ENCODE measurements at regions not wholly inside any gene's neighbourhood (a gene's known extent, or its start where the extent isn't known, plus 50 kb on each side); places are given as distances from the start of the nearest gene placed in this dataset.

DNA sequence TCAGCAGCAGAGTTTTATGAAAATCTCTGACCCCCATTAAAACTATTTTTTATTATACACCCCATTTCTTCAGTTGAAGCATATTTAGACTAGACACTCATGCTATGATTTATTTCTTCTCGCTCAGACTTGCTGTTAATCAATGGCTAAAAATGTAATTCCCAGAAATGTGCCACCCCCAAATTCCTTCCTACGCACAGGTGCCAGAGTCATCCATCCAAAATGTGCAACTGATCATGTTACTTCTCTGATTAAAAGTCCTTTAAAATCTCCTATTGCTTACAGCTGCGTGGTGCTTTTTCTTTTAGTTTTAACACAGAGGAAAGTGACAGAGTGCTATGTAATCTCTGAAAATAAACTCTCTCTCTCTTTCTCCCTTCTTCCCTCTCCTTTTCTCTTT, 954.4 kb downstream of the NCAM2 start:
- TF ChIP-seq EP300 (IDR thresholded peaks at IDR 0.05; ENCODE audit: borderline replicate concordance in 1 of 2, low read depth in 1 of 2, low read length in 1 of 2) (no peak), GABPA (IDR thresholded peaks at IDR 0.05; ENCODE audit: low read depth) (no peak), FOXM1 (IDR thresholded peaks at IDR 0.05; ENCODE audit: low read depth) (no peak), CHD2 (IDR thresholded peaks at IDR 0.05; ENCODE audit: low read length, partially characterized antibody) (no peak), NFIC (IDR thresholded peaks at IDR 0.05; ENCODE audit: borderline replicate concordance) (no peak), EZH2phosphoT487 (IDR thresholded peaks at IDR 0.05; ENCODE audit: borderline replicate concordance, low read depth) (no peak), POLR2AphosphoS5 (IDR thresholded peaks at IDR 0.05; ENCODE audit: low read depth, low read length) (no peak)
- TF ChIP-seq, protein P1, sequence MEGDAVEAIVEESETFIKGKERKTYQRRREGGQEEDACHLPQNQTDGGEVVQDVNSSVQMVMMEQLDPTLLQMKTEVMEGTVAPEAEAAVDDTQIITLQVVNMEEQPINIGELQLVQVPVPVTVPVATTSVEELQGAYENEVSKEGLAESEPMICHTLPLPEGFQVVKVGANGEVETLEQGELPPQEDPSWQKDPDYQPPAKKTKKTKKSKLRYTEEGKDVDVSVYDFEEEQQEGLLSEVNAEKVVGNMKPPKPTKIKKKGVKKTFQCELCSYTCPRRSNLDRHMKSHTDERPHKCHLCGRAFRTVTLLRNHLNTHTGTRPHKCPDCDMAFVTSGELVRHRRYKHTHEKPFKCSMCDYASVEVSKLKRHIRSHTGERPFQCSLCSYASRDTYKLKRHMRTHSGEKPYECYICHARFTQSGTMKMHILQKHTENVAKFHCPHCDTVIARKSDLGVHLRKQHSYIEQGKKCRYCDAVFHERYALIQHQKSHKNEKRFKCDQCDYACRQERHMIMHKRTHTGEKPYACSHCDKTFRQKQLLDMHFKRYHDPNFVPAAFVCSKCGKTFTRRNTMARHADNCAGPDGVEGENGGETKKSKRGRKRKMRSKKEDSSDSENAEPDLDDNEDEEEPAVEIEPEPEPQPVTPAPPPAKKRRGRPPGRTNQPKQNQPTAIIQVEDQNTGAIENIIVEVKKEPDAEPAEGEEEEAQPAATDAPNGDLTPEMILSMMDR (IDR thresholded peaks at IDR 0.05): no peak
- TF ChIP-seq, protein P2, sequence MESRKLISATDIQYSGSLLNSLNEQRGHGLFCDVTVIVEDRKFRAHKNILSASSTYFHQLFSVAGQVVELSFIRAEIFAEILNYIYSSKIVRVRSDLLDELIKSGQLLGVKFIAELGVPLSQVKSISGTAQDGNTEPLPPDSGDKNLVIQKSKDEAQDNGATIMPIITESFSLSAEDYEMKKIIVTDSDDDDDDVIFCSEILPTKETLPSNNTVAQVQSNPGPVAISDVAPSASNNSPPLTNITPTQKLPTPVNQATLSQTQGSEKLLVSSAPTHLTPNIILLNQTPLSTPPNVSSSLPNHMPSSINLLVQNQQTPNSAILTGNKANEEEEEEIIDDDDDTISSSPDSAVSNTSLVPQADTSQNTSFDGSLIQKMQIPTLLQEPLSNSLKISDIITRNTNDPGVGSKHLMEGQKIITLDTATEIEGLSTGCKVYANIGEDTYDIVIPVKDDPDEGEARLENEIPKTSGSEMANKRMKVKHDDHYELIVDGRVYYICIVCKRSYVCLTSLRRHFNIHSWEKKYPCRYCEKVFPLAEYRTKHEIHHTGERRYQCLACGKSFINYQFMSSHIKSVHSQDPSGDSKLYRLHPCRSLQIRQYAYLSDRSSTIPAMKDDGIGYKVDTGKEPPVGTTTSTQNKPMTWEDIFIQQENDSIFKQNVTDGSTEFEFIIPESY (IDR thresholded peaks at IDR 0.05; ENCODE audit: borderline replicate concordance, low read depth): no peak
- TF ChIP-seq, protein P3, sequence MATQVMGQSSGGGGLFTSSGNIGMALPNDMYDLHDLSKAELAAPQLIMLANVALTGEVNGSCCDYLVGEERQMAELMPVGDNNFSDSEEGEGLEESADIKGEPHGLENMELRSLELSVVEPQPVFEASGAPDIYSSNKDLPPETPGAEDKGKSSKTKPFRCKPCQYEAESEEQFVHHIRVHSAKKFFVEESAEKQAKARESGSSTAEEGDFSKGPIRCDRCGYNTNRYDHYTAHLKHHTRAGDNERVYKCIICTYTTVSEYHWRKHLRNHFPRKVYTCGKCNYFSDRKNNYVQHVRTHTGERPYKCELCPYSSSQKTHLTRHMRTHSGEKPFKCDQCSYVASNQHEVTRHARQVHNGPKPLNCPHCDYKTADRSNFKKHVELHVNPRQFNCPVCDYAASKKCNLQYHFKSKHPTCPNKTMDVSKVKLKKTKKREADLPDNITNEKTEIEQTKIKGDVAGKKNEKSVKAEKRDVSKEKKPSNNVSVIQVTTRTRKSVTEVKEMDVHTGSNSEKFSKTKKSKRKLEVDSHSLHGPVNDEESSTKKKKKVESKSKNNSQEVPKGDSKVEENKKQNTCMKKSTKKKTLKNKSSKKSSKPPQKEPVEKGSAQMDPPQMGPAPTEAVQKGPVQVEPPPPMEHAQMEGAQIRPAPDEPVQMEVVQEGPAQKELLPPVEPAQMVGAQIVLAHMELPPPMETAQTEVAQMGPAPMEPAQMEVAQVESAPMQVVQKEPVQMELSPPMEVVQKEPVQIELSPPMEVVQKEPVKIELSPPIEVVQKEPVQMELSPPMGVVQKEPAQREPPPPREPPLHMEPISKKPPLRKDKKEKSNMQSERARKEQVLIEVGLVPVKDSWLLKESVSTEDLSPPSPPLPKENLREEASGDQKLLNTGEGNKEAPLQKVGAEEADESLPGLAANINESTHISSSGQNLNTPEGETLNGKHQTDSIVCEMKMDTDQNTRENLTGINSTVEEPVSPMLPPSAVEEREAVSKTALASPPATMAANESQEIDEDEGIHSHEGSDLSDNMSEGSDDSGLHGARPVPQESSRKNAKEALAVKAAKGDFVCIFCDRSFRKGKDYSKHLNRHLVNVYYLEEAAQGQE (IDR thresholded peaks at IDR 0.05; ENCODE audit: low read depth, low read length): no peak

All from SK-N-SH (cell line).